ENCODE measurements at regions not wholly inside any gene's neighbourhood (a gene's known extent, or its start where the extent isn't known, plus 50 kb on each side); places are given as distances from the start of the nearest gene placed in this dataset.

- no peaks in the 10 kb centered on the region for H3K9me3 ChIP-seq
- no peak overlapping the region for H3K27ac ChIP-seq
- H3K4me1 ChIP-seq: no peaks in the 10 kb centered on the region
- no peaks in the 10 kb centered on the region for H3K36me3 ChIP-seq
- no peak overlapping the region for H3K4me3 ChIP-seq (replicated peaks in 1 of 3)
- intact Hi-C loops (cut with DNase I): no loop called here
- WGBS, 2 donors: 54 to 84% methylated on average over 2 of the region's 2 CpGs
- H3K27me3 ChIP-seq: no peaks in the 10 kb centered on the region
- DNase-seq: no peak
- no peak for TF ChIP-seq POLR2A (IDR thresholded peaks at IDR 0.05)
- TF ChIP-seq CTCF (IDR thresholded peaks at IDR 0.05): no peak
Measured at GRCh38 chr5:73354406-73354805, 94.2 kb downstream of the FOXD1 start.

- H3K36me3 ChIP-seq: no peaks in the 10 kb centered on the region
- intact Hi-C loops (cut with DNase I): no loop called here
- no peaks in the 10 kb centered on the region for H3K4me1 ChIP-seq
- TF ChIP-seq CTCF (IDR thresholded peaks at IDR 0.05) (no peak), POLR2A (IDR thresholded peaks at IDR 0.05) (no peak)
- H3K27me3 ChIP-seq: no peaks in the 10 kb centered on the region
- H3K27ac ChIP-seq: no peak overlapping the region
- no peaks in the 10 kb centered on the region for H3K9me3 ChIP-seq
- no peak for DNase-seq
- no peak overlapping the region for H3K4me3 ChIP-seq (replicated peaks in 1 of 3)
Measured at GRCh38 chr5:73352649-73353230, 95.8 kb downstream of the FOXD1 start.

- H3K9me3 ChIP-seq: no peaks in the 10 kb centered on the region
- H3K27ac ChIP-seq: no peak overlapping the region
- intact Hi-C loops (cut with DNase I): no loop called here
- no peak overlapping the region for H3K4me3 ChIP-seq (replicated peaks in 1 of 3)
- WGBS, 2 donors: 90% methylated on average over 1 of the region's 1 CpG
- H3K27me3 ChIP-seq: no peaks in the 10 kb centered on the region
- no peak for DNase-seq
- H3K36me3 ChIP-seq: no peaks in the 10 kb centered on the region
- TF ChIP-seq CTCF (IDR thresholded peaks at IDR 0.05) (no peak), POLR2A (IDR thresholded peaks at IDR 0.05) (no peak)
- H3K4me1 ChIP-seq: no peaks in the 10 kb centered on the region
Measured at GRCh38 chr5:73352243-73352642, 96.3 kb downstream of the FOXD1 start.

GRCh38 chr5:73351593-73351992 is 97.0 kb downstream of the FOXD1 start:
- Histone ChIP-seq H3K4me1 (no peaks in the 10 kb centered on the region), H3K4me3 (replicated peaks in 1 of 3) (no peak overlapping the region), H3K9me3 (no peaks in the 10 kb centered on the region), H3K27ac (no peak overlapping the region), H3K27me3 (no peaks in the 10 kb centered on the region), H3K36me3 (no peaks in the 10 kb centered on the region)
- no peak for DNase-seq
- WGBS, 2 donors: 50 to 89% methylated on average over 3 of the region's 3 CpGs
- intact Hi-C loops (cut with DNase I): no loop called here
- TF ChIP-seq CTCF (IDR thresholded peaks at IDR 0.05) (no peak), POLR2A (IDR thresholded peaks at IDR 0.05) (no peak)

- no peak overlapping the region for H3K4me3 ChIP-seq (replicated peaks in 1 of 3)
- H3K27me3 ChIP-seq: no peaks in the 10 kb centered on the region
- H3K36me3 ChIP-seq: no peaks in the 10 kb centered on the region
- no peaks in the 10 kb centered on the region for H3K9me3 ChIP-seq
- no peak overlapping the region for H3K27ac ChIP-seq
- no peak for TF ChIP-seq CTCF (IDR thresholded peaks at IDR 0.05)
- TF ChIP-seq POLR2A (IDR thresholded peaks at IDR 0.05): no peak
- intact Hi-C loops (cut with DNase I): no loop called here
- DNase-seq: no peak
- WGBS, 2 donors: 91 to 96% methylated on average over 1 of the region's 1 CpG
- H3K4me1 ChIP-seq: no peaks in the 10 kb centered on the region
Measured at GRCh38 chr5:73346878-73347408, 101.6 kb downstream of the FOXD1 start.
